Lower leg skin (tissue), 4 donors: ENCODE measurements at regions not wholly inside any gene's neighbourhood (a gene's known extent, or its start where the extent isn't known, plus 50 kb on each side); places are given as distances from the start of the nearest gene placed in this dataset.

Source experiments
- DNase-seq, 2 donors: peaks; one replicate each; pipeline ENCODE4 v3.0.0-alpha.2; 2019; ENCODE audit warnings: low spot score in 2 of 2
- H3K4me3 ChIP-seq: fragments of 200-600 bp; sonication (generic); 2 replicates; pipeline ENCODE4 v1.5.1; 2017; ENCODE audit warnings: mild to moderate bottlenecking, low read depth; ENCODE audit not compliant: poor library complexity, severe bottlenecking
- CTCF ChIP-seq, 3 donors: fragments of 450-650 bp; IDR thresholded peaks; one replicate each; pipeline ENCODE4 v1.5.1; 2016; ENCODE audit warnings: antibody characterized with exemption in 3 of 3, mild to moderate bottlenecking in 3 of 3, moderate library complexity in 2 of 3
- POLR2A ChIP-seq, 2 donors: fragments of 450-650 bp; IDR thresholded peaks; one replicate each; pipeline ENCODE4 v1.6.1; 2016 to 2017; ENCODE audit warnings: antibody characterized with exemption in 2 of 2, mild to moderate bottlenecking in 1 of 2, moderate library complexity in 1 of 2
- WGBS, 2 donors: methylation state at CpG; one replicate each; pipeline ENCODE4 v1.1.5; 2018; 5-methylcytosine and 5-hydroxymethylcytosine counted together
- intact Hi-C: fragments of 100-400 bp; cut with DNase I; formaldehyde crosslinking; loops from one replicate; pipeline ENCODE4 v1.15.0; 2023; ENCODE audit warnings: low total_unique reads

DNA sequence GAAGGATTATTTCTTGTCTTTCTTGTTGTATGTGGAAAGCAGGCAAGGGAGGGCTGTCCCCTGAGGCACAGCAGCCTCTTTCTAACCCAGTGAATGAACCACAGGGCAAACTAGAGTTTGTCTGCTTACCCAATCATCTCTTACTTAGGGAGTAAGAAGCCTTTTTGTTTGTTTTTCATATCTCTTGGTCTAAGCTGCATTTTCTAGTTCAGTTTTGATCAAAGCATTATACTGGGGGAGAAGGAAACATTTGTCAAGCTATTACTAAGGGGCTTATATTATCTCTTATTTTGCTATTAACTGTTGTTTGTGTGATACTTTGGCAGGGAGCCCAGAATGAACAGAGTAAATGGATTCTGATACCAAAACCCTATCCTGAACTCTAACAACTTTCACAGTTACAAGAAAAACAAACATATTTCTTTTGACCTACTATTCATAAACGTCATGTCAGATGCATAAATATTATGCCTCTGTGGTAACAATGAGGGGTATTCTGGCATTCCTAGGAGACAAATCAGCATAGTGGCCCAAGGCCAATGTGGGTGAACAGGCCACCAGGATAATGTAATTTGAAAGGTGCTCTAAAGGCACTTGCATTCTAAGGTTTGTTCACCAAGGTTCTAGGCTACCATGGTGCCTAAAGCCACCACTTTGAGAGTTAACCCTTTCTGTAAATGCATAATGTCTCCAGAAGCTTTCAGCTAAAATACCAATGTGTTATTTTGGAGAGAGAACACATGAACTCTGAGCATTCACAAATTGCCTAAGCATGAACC lies 271.6 kb upstream of the ZPLD1 start:
- 4 to 12% methylated on average over 1 of the region's 1 CpG for WGBS, 2 donors
- no peak for DNase-seq

GRCh38 chr3:102163818-102164154 lies 271.0 kb upstream of the ZPLD1 start:
- no peak for DNase-seq
- H3K4me3 ChIP-seq: no peak overlapping the region
- WGBS, 2 donors: 59 to 60% methylated on average over 4 of the region's 4 CpGs
- TF ChIP-seq POLR2A (IDR thresholded peaks at IDR 0.05): no peak
- TF ChIP-seq CTCF (IDR thresholded peaks at IDR 0.05): no peak
- intact Hi-C loops: no loop called here

More for the DNA sequence above, 271.6 kb upstream of the ZPLD1 start:
- no peak overlapping the region for H3K4me3 ChIP-seq
- TF ChIP-seq POLR2A (IDR thresholded peaks at IDR 0.05) (no peak), CTCF (IDR thresholded peaks at IDR 0.05) (no peak)
- intact Hi-C loops: no loop called here

- DNase-seq: no peak
- H3K4me3 ChIP-seq: no peak overlapping the region
- intact Hi-C loops: no loop called here
- TF ChIP-seq POLR2A (IDR thresholded peaks at IDR 0.05) (no peak), CTCF (IDR thresholded peaks at IDR 0.05) (no peak)
- 79 to 81% methylated on average over 1 of the region's 1 CpG for WGBS, 2 donors
Measured at GRCh38 chr3:102165367-102165766, 269.4 kb upstream of the ZPLD1 start.

DNA sequence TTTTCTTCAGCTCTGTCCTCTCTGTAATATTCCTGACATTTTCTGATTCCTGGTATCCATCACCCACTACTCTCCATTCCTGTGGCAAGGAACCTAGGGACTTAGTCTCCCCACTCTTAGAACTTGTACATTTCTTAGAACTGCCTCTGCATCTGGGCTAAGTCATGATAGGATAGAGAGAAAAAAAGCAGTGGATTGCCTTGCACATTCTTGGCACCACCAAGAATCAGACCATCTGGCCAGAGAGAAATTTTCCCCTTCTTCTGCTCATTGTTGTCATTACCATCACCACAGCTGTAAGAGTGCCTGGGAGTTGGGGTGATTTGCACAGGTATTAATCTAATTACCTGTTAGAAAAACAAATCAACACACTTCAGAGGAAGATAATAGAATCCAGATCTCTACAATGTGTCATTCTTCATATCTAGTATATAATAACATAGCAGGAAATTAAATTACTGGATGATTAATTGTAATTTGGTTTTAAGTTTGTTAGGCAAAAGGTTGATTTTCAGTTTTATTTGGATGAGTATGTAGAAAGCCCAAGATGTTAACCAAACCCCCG lies 264.8 kb upstream of the ZPLD1 start:
- no peak for DNase-seq
- TF ChIP-seq POLR2A (IDR thresholded peaks at IDR 0.05): no peak
- no peak for TF ChIP-seq CTCF (IDR thresholded peaks at IDR 0.05)
- intact Hi-C loops: no loop called here
- no peak overlapping the region for H3K4me3 ChIP-seq
- 90 to 94% methylated on average over 1 of the region's 1 CpG for WGBS, 2 donors

DNA sequence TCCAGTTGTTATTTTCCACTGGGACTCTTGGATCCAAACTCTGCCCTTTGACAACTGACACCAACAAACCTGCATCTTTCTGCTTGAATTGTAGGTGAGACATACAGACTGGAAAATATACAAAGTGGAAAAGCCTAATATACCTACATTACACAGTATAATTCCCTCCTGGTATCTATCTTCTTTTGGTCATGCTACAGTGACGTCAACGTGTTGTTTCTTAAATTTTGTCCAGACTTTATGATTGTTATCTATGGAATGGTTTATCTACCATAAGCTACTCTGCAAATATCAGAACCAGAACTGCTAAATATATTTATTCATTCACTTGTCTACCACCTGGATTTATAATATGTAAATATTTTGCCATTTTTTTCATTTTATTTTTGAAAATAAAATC lies 264.3 kb upstream of the ZPLD1 start:
- TF ChIP-seq CTCF (IDR thresholded peaks at IDR 0.05) (no peak), POLR2A (IDR thresholded peaks at IDR 0.05) (no peak)
- intact Hi-C loops: no loop called here
- H3K4me3 ChIP-seq: no peak overlapping the region
- DNase-seq: no peak
- 86 to 89% methylated on average over 2 of the region's 2 CpGs for WGBS, 2 donors

DNA sequence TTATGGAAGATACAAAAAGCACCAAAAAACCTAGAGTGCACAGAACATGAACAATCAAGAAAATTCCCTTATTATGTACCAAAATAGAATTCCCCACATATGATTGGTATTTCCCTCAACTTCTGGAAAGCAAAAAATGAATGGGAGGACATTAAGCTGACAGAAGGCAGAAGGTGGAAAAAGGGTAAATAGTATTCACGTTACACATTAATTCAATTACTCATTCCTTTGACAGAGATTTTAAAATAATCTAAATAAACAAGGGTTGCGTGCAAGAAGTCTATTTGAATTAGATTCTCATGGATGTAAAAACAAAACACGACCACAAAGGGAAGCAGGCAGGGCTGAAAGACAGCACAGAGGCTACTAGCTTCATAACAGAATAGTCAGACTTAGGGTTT lies 260.5 kb upstream of the ZPLD1 start:
- TF ChIP-seq POLR2A (IDR thresholded peaks at IDR 0.05): no peak
- no peak for TF ChIP-seq CTCF (IDR thresholded peaks at IDR 0.05)
- WGBS, 2 donors: 66 to 75% methylated on average over 3 of the region's 3 CpGs
- H3K4me3 ChIP-seq: no peak overlapping the region
- DNase-seq: no peak
- intact Hi-C loops: no loop called here
